RWPE2 (cell line): ENCODE measurements at regions not wholly inside any gene's neighbourhood (a gene's known extent, or its start where the extent isn't known, plus 50 kb on each side); places are given as distances from the start of the nearest gene placed in this dataset.

Experiments used
- ATAC-seq: fragments of 200-7000 bp; cut with Tn5 transposase; 3 replicates; pipeline ENCODE4 v1.9.1; 2021; ENCODE audit warnings: low read depth
- DNase-seq: peaks from one replicate; pipeline ENCODE4 v3.0.0-alpha.2; 2020; ENCODE audit warnings: low spot score
- H3K27ac ChIP-seq: fragments of 450-650 bp; 2 replicates; pipeline ENCODE4 v1.5.1; 2017; ENCODE audit warnings: mild to moderate bottlenecking; ENCODE audit not compliant: poor library complexity, severe bottlenecking
- H3K27me3 ChIP-seq: fragments of 250-450 bp; sonication (Bioruptor Pico); 2 replicates; pipeline ENCODE4 v1.5.1; 2021; ENCODE audit warnings: mild to moderate bottlenecking, moderate library complexity; ENCODE audit not compliant: insufficient read depth, poor library complexity, severe bottlenecking
- H3K36me3 ChIP-seq: fragments of 250-450 bp; sonication (Bioruptor Pico); 2 replicates; pipeline ENCODE4 v1.5.1; 2020; ENCODE audit warnings: low read depth, mild to moderate bottlenecking, moderate library complexity
- H3K4me1 ChIP-seq: fragments of 250-450 bp; sonication (Bioruptor Pico); 2 replicates; pipeline ENCODE4 v1.5.1; 2021; ENCODE audit warnings: mild to moderate bottlenecking, moderate library complexity; ENCODE audit not compliant: insufficient read depth, poor library complexity, severe bottlenecking
- H3K4me3 ChIP-seq: fragments of 250-450 bp; sonication (Bioruptor Pico); 2 replicates; pipeline ENCODE4 v1.5.1; 2021; ENCODE audit warnings: mild to moderate bottlenecking, moderate library complexity; ENCODE audit not compliant: severe bottlenecking
- H3K9me3 ChIP-seq: fragments of 250-450 bp; sonication (Bioruptor Pico); 2 replicates; pipeline ENCODE4 v1.5.1; 2021; ENCODE audit warnings: mild to moderate bottlenecking, moderate library complexity; ENCODE audit not compliant: severe bottlenecking
- TF ChIP-seq, protein P1 (sequence below): fragments of 450-650 bp; IDR thresholded peaks from one replicate; pipeline ENCODE4 v1.5.1; 2017; ENCODE audit warnings: mild to moderate bottlenecking, moderate library complexity; ENCODE audit not compliant: poor library complexity, severe bottlenecking

DNA sequence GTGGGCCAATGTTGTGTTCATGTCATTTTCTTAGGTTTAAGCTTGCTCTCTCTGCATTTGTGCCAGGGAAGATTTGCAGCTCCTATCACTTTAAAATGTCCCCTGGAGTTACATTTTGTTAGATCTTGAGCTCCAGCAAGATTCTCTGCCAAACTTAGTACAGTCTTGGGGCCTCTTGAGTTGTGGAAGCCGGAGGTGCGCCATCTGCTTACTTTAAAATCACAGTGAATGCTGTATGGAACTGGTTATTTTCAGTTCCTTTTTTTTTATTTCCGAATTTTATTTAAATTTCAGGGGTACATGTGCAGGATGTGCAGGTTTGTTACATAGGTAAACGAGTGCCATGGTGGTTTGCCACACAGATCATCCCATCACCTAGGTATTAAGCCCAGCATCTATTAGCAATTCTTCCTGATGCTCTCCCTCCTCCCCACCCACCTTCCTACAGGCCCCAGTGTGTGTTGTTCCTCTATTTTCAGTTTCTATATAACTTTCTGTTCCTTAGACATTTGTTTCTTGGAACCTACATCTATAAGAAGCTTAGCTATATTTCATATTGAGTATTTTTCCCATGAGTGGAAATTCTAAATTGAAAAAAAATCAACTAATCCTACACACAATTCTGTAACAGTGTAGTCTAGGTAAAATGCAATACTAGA is 114.4 kb upstream of the CREB5 start:
- Histone ChIP-seq H3K27me3 (no peaks in the 10 kb centered on the region), H3K27ac (no peak overlapping the region), H3K36me3 (no peaks in the 10 kb centered on the region), H3K4me3 (no peak overlapping the region), H3K4me1 (peaks cover 8% of the 10 kb centered on the region), H3K9me3 (no peaks in the 10 kb centered on the region)
- ATAC-seq (no peak), DNase-seq (no peak)
- TF ChIP-seq, protein P1, sequence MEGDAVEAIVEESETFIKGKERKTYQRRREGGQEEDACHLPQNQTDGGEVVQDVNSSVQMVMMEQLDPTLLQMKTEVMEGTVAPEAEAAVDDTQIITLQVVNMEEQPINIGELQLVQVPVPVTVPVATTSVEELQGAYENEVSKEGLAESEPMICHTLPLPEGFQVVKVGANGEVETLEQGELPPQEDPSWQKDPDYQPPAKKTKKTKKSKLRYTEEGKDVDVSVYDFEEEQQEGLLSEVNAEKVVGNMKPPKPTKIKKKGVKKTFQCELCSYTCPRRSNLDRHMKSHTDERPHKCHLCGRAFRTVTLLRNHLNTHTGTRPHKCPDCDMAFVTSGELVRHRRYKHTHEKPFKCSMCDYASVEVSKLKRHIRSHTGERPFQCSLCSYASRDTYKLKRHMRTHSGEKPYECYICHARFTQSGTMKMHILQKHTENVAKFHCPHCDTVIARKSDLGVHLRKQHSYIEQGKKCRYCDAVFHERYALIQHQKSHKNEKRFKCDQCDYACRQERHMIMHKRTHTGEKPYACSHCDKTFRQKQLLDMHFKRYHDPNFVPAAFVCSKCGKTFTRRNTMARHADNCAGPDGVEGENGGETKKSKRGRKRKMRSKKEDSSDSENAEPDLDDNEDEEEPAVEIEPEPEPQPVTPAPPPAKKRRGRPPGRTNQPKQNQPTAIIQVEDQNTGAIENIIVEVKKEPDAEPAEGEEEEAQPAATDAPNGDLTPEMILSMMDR, result no peak

GRCh38 chr7:28298870-28299518 is 113.3 kb upstream of the CREB5 start:
- TF ChIP-seq, protein P1, result peak; percentile 83
- ATAC-seq (peak; percentile 89), DNase-seq (no peak)
- H3K36me3 ChIP-seq, result no peaks in the 10 kb centered on the region
- no peaks in the 10 kb centered on the region for H3K27me3 ChIP-seq
- H3K27ac ChIP-seq, result no peak overlapping the region
- peaks cover 8% of the 10 kb centered on the region for H3K4me1 ChIP-seq
- H3K4me3 ChIP-seq, result no peak overlapping the region
- H3K9me3 ChIP-seq, result no peaks in the 10 kb centered on the region

DNA sequence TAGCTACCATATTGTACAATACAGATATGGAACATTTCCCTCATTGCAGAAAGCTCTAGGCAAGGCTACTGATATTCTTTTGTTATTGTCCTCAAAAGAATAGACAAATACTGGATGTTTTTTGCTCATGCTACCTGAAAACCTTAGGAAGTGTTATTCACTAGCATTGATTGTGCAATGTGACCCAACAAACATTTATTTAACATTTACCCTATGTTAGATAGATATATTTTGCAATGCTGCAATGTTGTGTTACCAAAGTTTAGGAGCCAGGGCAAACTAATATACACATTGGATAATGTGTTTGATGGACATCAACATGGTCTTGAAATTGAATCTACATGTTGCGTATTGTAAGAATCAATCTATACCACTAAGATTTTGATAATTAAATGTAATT is 112.8 kb upstream of the CREB5 start:
- Histone ChIP-seq H3K9me3 (no peaks in the 10 kb centered on the region), H3K27me3 (no peaks in the 10 kb centered on the region), H3K36me3 (no peaks in the 10 kb centered on the region), H3K27ac (no peak overlapping the region), H3K4me1 (peaks cover 8% of the 10 kb centered on the region), H3K4me3 (no peak overlapping the region)
- ATAC-seq, result no peak
- TF ChIP-seq, protein P1, result no peak
- no peak for DNase-seq

GRCh38 chr7:28300488-28300887 is 111.8 kb upstream of the CREB5 start:
- TF ChIP-seq, protein P1, result no peak
- ATAC-seq, result no peak
- no peak for DNase-seq
- no peak overlapping the region for H3K4me3 ChIP-seq
- H3K36me3 ChIP-seq, result no peaks in the 10 kb centered on the region
- no peaks in the 10 kb centered on the region for H3K9me3 ChIP-seq
- H3K27me3 ChIP-seq, result no peaks in the 10 kb centered on the region
- no peak overlapping the region for H3K27ac ChIP-seq
- peaks cover 8% of the 10 kb centered on the region for H3K4me1 ChIP-seq

- Histone ChIP-seq H3K36me3 (no peaks in the 10 kb centered on the region), H3K4me1 (peaks cover 8% of the 10 kb centered on the region), H3K27ac (no peak overlapping the region), H3K9me3 (no peaks in the 10 kb centered on the region), H3K4me3 (no peak overlapping the region), H3K27me3 (no peaks in the 10 kb centered on the region)
- TF ChIP-seq, protein P1, result no peak
- ATAC-seq (peak; percentile 64), DNase-seq (no peak)
Observed at GRCh38 chr7:28301148-28301641, 111.1 kb upstream of the CREB5 start.
